K562 (cell line): ENCODE measurements at regions not wholly inside any gene's neighbourhood (a gene's known extent, or its start where the extent isn't known, plus 50 kb on each side); places are given as distances from the start of the nearest gene placed in this dataset.

ENCODE experiments used
- ATAC-seq: fragments of 200-7000 bp; cut with Tn5 transposase; 3 replicates; pipeline ENCODE4 v1.9.1; 2020; ENCODE audit warnings: moderate library complexity
- BruUV-seq: library from RNA; stranded (reverse); fragments of 400-500 nt; replicated peaks from 2 replicates; lab custom pipeline; 2021; lab: Mats Ljungman, UMichigan
- CTCF ChIA-PET: fragments of 300-600 bp; formaldehyde crosslinking; extraction: SDS; loops from one replicate; lab custom pipeline; 2021; ENCODE audit warnings: low intra/inter-chr PET ratio; lab: Yijun Ruan, JAX
- POLR2A ChIA-PET: fragments of 300-600, 350-650 bp; sonication (Branson Sonifier 250); formaldehyde crosslinking; extraction: SDS; loops from one replicate; lab custom pipeline; 2021; ENCODE audit warnings: antibody characterized with exemption, inconsistent platforms; lab: Yijun Ruan, JAX
- DNase-seq, 4 experiments: peaks; one replicate each; pipeline versions ENCODE4 v3.0.0 to v3.0.0-alpha.2; 2011 to 2018; ENCODE audit warnings: low spot score in 3 of 4, mixed read lengths in 3 of 4; ENCODE audit errors: extremely low read depth in 1 of 4
- FAIRE-seq: peaks from 2 replicates; lab custom pipeline; 2011; peaks lifted over from hg19 to GRCh38; lab: Jason Lieb, UNC
- H2AFZ ChIP-seq: 2 replicates; pipeline ENCODE4 v1.6.0; 2011; ENCODE audit warnings: low read depth, low read length, control low read depth, inconsistent platforms
- H3K27ac ChIP-seq: fragments of 200-600 bp; 3 replicates; pipeline ENCODE4 v1.8.0; 2011; ENCODE audit warnings: low read depth, mild to moderate bottlenecking, control low read depth, inconsistent platforms, low read length, moderate library complexity, mixed read lengths; ENCODE audit errors: extremely low read depth
- H3K27me3 ChIP-seq, 2 experiments: fragments of 300-600 bp in 1 of 2; 2 replicates in 1 of 2; 3 replicates in 1 of 2; pipeline versions ENCODE4 v1.6.0 to v1.8.0; 2011; ENCODE audit warnings: inconsistent platforms in 2 of 2, low read length in 2 of 2, mild to moderate bottlenecking in 1 of 2, mixed read lengths in 1 of 2, moderate library complexity in 1 of 2; ENCODE audit not compliant: control insufficient read depth in 2 of 2, insufficient read depth in 2 of 2
- H3K36me3 ChIP-seq: fragments of 300-600 bp; 3 replicates; pipeline ENCODE4 v1.8.0; 2011; ENCODE audit warnings: mild to moderate bottlenecking, low read length, inconsistent platforms; ENCODE audit not compliant: control insufficient read depth, insufficient read depth
- H3K4me1 ChIP-seq, 2 experiments: fragments of 200-600 bp in 1 of 2; replicated peaks in 1 of 2; 2 replicates in 1 of 2; 3 replicates in 1 of 2; pipeline versions ENCODE4 v1.5.1 to v1.8.0; 2011; ENCODE audit warnings: inconsistent platforms in 2 of 2, low read length in 2 of 2, mild to moderate bottlenecking in 1 of 2, mixed read lengths in 1 of 2, moderate library complexity in 1 of 2; ENCODE audit not compliant: control insufficient read depth in 2 of 2, insufficient read depth in 2 of 2
- H3K4me2 ChIP-seq: 2 replicates; pipeline ENCODE4 v1.6.1; 2011; ENCODE audit warnings: low read length, control low read depth, inconsistent platforms, mixed read lengths; ENCODE audit not compliant: insufficient read depth
- H3K4me3 ChIP-seq: fragments of 200-600 bp; sonication (generic), shearing (Covaris generic); 2 replicates; pipeline ENCODE4 v1.5.1; 2016; ENCODE audit warnings: control low read depth, inconsistent platforms
- H3K79me2 ChIP-seq: fragments of 200-600 bp; 3 replicates; pipeline ENCODE4 v1.8.0; 2011; ENCODE audit warnings: low read length, inconsistent platforms; ENCODE audit not compliant: control insufficient read depth, insufficient read depth
- H3K9ac ChIP-seq, 2 experiments: 2 replicates each; pipeline versions ENCODE4 v1.6.0 to v1.6.1; 2011; ENCODE audit warnings: low read depth in 2 of 2, low read length in 2 of 2, control low read depth in 1 of 2, inconsistent platforms in 1 of 2, mild to moderate bottlenecking in 1 of 2, mixed read lengths in 1 of 2; ENCODE audit not compliant: insufficient read depth in 1 of 2
- H3K9me1 ChIP-seq: one replicate; pipeline ENCODE4 v1.6.0; 2011; ENCODE audit warnings: inconsistent platforms, mild to moderate bottlenecking, low read length, moderate library complexity; ENCODE audit not compliant: control insufficient read depth, insufficient read depth
- H3K9me3 ChIP-seq: replicated peaks from 2 replicates; pipeline ENCODE4 v1.5.1; 2011; ENCODE audit warnings: low read depth, low read length, inconsistent platforms; ENCODE audit not compliant: control insufficient read depth, insufficient read depth
- H4K20me1 ChIP-seq: replicated peaks from 2 replicates; pipeline ENCODE4 v1.6.1; 2011; ENCODE audit warnings: low read length, inconsistent platforms, mixed read lengths; ENCODE audit not compliant: control insufficient read depth, insufficient read depth
- CTCFL ChIP-seq: IDR thresholded peaks from 2 replicates; pipeline ENCODE4 v1.6.1; 2011; ENCODE audit warnings: borderline replicate concordance, low read depth, mild to moderate bottlenecking, moderate library complexity, low read length; ENCODE audit not compliant: insufficient read depth, poor library complexity, severe bottlenecking
- ELK1 ChIP-seq: sonication (generic); formaldehyde crosslinking; IDR thresholded peaks from 2 replicates; pipeline ENCODE4 v1.8.1; 2022; ENCODE audit warnings: missing genetic modification reagents
- NR4A1 ChIP-seq, 2 experiments: fragments of 250-450 bp in 1 of 2; fragments of 450-650 bp in 1 of 2; sonication (Bioruptor Pico) in 1 of 2; IDR thresholded peaks; 2 replicates each; pipeline versions ENCODE4 v1.4.0 to v1.6.1; 2016 to 2020; ENCODE audit warnings: mild to moderate bottlenecking in 2 of 2, missing compliant biosample characterization in 1 of 2, missing genetic modification characterization in 1 of 2, moderate library complexity in 1 of 2
- PHTF2 ChIP-seq: fragments of 250-450 bp; sonication (Bioruptor Pico); IDR thresholded peaks from 2 replicates; pipeline ENCODE4 v1.5.0; 2021; ENCODE audit warnings: mild to moderate bottlenecking
- SMAD1 ChIP-seq: fragments of 150-350 bp; IDR thresholded peaks from 2 replicates; pipeline ENCODE4 v1.6.1; 2014; ENCODE audit warnings: low read length, low read depth; ENCODE audit not compliant: partially characterized antibody
- SP2 ChIP-seq: IDR thresholded peaks from 2 replicates; pipeline ENCODE4 v1.6.1; 2011; ENCODE audit warnings: mild to moderate bottlenecking, low read depth, low read length, moderate library complexity; ENCODE audit not compliant: poor library complexity, severe bottlenecking; ENCODE audit errors: extremely low read depth
- TEAD4 ChIP-seq, 2 experiments: sonication (generic) in 1 of 2; formaldehyde crosslinking in 1 of 2; IDR thresholded peaks; 2 replicates each; pipeline versions ENCODE4 v1.6.1 to v1.8.0; 2012 to 2022; ENCODE audit warnings: borderline replicate concordance in 1 of 2, inconsistent platforms in 1 of 2, low read length in 1 of 2, mild to moderate bottlenecking in 1 of 2, missing genetic modification reagents in 1 of 2
- ZC3H4 ChIP-seq: sonication (generic); formaldehyde crosslinking; IDR thresholded peaks from 2 replicates; pipeline ENCODE4 v1.9.0; 2021; ENCODE audit warnings: missing genetic modification reagents, borderline replicate concordance
- ZNF3 ChIP-seq: fragments of 250-450 bp; sonication (Bioruptor Pico); IDR thresholded peaks from 2 replicates; pipeline ENCODE4 v1.5.0; 2021; ENCODE audit warnings: mild to moderate bottlenecking, moderate library complexity
- WGBS: fragments of 100-300 bp; shearing (Covaris generic); methylation state at CpG from one replicate; pipeline ENCODE4 v1.1.6; 2016; ENCODE audit warnings: low coverage, mixed read lengths; ENCODE audit not compliant: insufficient coverage; ENCODE audit errors: missing lambda C conversion rate; 5-methylcytosine and 5-hydroxymethylcytosine counted together
- in situ Hi-C: fragments of 300-500 bp; cut with MboI; formaldehyde crosslinking; loops from 4 replicates; pipeline ENCODE4 v1.15.0; 2018; ENCODE audit warnings: inconsistent platforms, mixed read lengths
- intact Hi-C: fragments of 100-400 bp; cut with micrococcal nuclease; formaldehyde crosslinking; loops from 2 replicates; pipeline ENCODE4 v1.14.2; 2022

GRCh38 chr10:2362331-2362730 is 625.0 kb upstream of the ADARB2 start:
- no peak overlapping the region for H3K4me3 ChIP-seq
- H2AFZ ChIP-seq, result no peak overlapping the region
- in situ Hi-C loops (no loop called here), intact Hi-C loops (no loop called here)
- DNase-seq (no peak), ATAC-seq (no peak), FAIRE-seq (no peak)
- H3K4me1 ChIP-seq, result no peaks in the 10 kb centered on the region
- peaks cover 0 to 7% of the 10 kb centered on the region in 2 experiments; a peak in 2 of 5 replicates for H3K27me3 ChIP-seq
- H3K27ac ChIP-seq, result no peak overlapping the region
- ChIA-PET POLR2A (no interaction called here), CTCF (no interaction called here)
- H3K36me3 ChIP-seq, result no peaks in the 10 kb centered on the region
- H3K79me2 ChIP-seq, result no peaks in the 10 kb centered on the region
- WGBS, result 0% methylated on average over 7 of the region's 7 CpGs
- no peak overlapping the region for H3K4me2 ChIP-seq
- TF ChIP-seq ZC3H4 (CRISPR knock-in tag), result no peak
- TF ChIP-seq CTCFL, result no peak
- no peaks in the 10 kb centered on the region for H4K20me1 ChIP-seq
- no peaks in the 10 kb centered on the region for H3K9me3 ChIP-seq
- no peak overlapping the region for H3K9ac ChIP-seq
- no peaks in the 10 kb centered on the region for H3K9me1 ChIP-seq
- no TSS peak for BruUV-seq

GRCh38 chr10:2358586-2358985 is 621.3 kb upstream of the ADARB2 start:
- no peaks in the 10 kb centered on the region for H3K9me3 ChIP-seq
- FAIRE-seq (no peak), ATAC-seq (no peak), DNase-seq (no peak)
- no peak overlapping the region for H3K27ac ChIP-seq
- no peak overlapping the region for H2AFZ ChIP-seq
- H3K4me1 ChIP-seq, result no peaks in the 10 kb centered on the region
- no peaks in the 10 kb centered on the region for H4K20me1 ChIP-seq
- H3K9ac ChIP-seq, result no peak overlapping the region
- in situ Hi-C loops, result no loop called here
- no peak overlapping the region for H3K4me3 ChIP-seq
- intact Hi-C loops, result no loop called here
- no peaks in the 10 kb centered on the region for H3K79me2 ChIP-seq
- H3K9me1 ChIP-seq, result no peaks in the 10 kb centered on the region
- whole genome bisulfite sequencing, result 0% methylated on average over 9 of the region's 9 CpGs
- BruUV-seq, result no TSS peak
- H3K27me3 ChIP-seq, result peaks cover 0 to 7% of the 10 kb centered on the region in 2 experiments; a peak in 2 of 5 replicates
- no peaks in the 10 kb centered on the region for H3K36me3 ChIP-seq
- CTCF ChIA-PET, result no interaction called here
- POLR2A ChIA-PET, result no interaction called here
- no peak overlapping the region for H3K4me2 ChIP-seq
- TF ChIP-seq PHTF2 (CRISPR knock-in tag), result no peak
- TF ChIP-seq ZNF3 (CRISPR knock-in tag), result no peak
- TF ChIP-seq SMAD1, result no peak
- no peak for TF ChIP-seq ELK1 (CRISPR knock-in tag)
- TF ChIP-seq TEAD4 (IDR thresholded peaks at IDR 0.05; ENCODE audit: low read length), result no peak
- no peak for TF ChIP-seq TEAD4 (CRISPR knock-in tag; IDR thresholded peaks at IDR 0.05; ENCODE audit: borderline replicate concordance)
- TF ChIP-seq NR4A1 (CRISPR knock-in tag; IDR thresholded peaks at IDR 0.05), result no peak
- no peak for TF ChIP-seq NR4A1 (tag; IDR thresholded peaks at IDR 0.05)
- TF ChIP-seq SP2, result no peak
